ENCODE measurements at regions not wholly inside any gene's neighbourhood (a gene's known extent, or its start where the extent isn't known, plus 50 kb on each side); places are given as distances from the start of the nearest gene placed in this dataset.
"Not testable (repeated sequence)": the region's sequence is repeated elsewhere in the genome, so short reads cannot be mapped to it uniquely, and the experiment has no call there.

DNA sequence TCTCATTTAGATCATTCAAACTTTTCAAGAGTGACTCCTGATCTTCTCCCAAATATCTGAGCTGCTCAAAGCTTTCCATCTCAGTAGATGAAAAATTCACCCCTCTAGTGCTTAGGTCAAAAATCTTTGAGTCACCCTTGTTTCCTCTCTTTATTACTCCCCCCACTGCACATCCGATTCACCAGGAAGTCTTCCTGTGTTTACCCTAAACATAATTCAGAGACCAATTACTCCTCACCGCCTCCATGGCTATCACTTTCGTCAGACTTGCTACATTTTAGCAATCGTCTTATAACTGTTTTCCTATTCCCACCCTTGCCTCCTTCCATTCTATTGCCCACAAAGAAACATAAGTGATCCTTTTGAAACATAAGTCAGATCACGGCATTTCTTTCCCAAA is 94.8 kb downstream of the SPDYE17 start:
- TF ChIP-seq, protein P1, sequence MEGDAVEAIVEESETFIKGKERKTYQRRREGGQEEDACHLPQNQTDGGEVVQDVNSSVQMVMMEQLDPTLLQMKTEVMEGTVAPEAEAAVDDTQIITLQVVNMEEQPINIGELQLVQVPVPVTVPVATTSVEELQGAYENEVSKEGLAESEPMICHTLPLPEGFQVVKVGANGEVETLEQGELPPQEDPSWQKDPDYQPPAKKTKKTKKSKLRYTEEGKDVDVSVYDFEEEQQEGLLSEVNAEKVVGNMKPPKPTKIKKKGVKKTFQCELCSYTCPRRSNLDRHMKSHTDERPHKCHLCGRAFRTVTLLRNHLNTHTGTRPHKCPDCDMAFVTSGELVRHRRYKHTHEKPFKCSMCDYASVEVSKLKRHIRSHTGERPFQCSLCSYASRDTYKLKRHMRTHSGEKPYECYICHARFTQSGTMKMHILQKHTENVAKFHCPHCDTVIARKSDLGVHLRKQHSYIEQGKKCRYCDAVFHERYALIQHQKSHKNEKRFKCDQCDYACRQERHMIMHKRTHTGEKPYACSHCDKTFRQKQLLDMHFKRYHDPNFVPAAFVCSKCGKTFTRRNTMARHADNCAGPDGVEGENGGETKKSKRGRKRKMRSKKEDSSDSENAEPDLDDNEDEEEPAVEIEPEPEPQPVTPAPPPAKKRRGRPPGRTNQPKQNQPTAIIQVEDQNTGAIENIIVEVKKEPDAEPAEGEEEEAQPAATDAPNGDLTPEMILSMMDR (IDR thresholded peaks at IDR 0.05): not testable (repeated sequence)
- not testable (repeated sequence) for TF ChIP-seq POLR2A (IDR thresholded peaks at IDR 0.05)

All from esophagus squamous epithelium (tissue), 4 donors.